ENCODE measurements at regions not wholly inside any gene's neighbourhood (a gene's known extent, or its start where the extent isn't known, plus 50 kb on each side); places are given as distances from the start of the nearest gene placed in this dataset.

GRCh38 chr10:65017523-65017922 is 1496.3 kb downstream of the REEP3 start:
- TF ChIP-seq CTCF (IDR thresholded peaks at IDR 0.05) (no peak), EZH2 (IDR thresholded peaks at IDR 0.05; ENCODE audit: borderline replicate concordance, insufficient read depth, low read depth, low read length, poor library complexity, severe bottlenecking) (no peak)

Measured in B cell (primary cell).